SHP77 treated with DMSO at 0.1 percent for 48 hours (cell line): ENCODE measurements at regions not wholly inside any gene's neighbourhood (a gene's known extent, or its start where the extent isn't known, plus 50 kb on each side); places are given as distances from the start of the nearest gene placed in this dataset.
"Not testable (repeated sequence)": the region's sequence is repeated elsewhere in the genome, so short reads cannot be mapped to it uniquely, and the experiment has no call there.

Source experiments
- DNase-seq: peaks from one replicate; lab custom pipeline; 2025; lab: John Stamatoyannopoulos, UW

GRCh38 chr9:88596376-88596775 lies 61.4 kb downstream of the NXNL2 start:
- no peak for DNase-seq

GRCh38 chr9:88604836-88605511 lies 70.0 kb downstream of the NXNL2 start:
- DNase-seq = no peak

- no peak for DNase-seq
These were observed 70.8 kb downstream of the NXNL2 start for GRCh38 chr9:88605512-88606362.

GRCh38 chr9:88614359-88614758 lies 79.4 kb downstream of the NXNL2 start:
- no peak for DNase-seq

GRCh38 chr9:88623698-88624097 lies 88.7 kb downstream of the NXNL2 start:
- no peak for DNase-seq

- no peak for DNase-seq
These were observed 93.1 kb downstream of the NXNL2 start for GRCh38 chr9:88628114-88628513.

GRCh38 chr9:88628811-88629210 lies 93.8 kb downstream of the NXNL2 start:
- no peak for DNase-seq

GRCh38 chr9:88630574-88630973 lies 95.6 kb downstream of the NXNL2 start:
- not testable (repeated sequence) for DNase-seq

GRCh38 chr9:88635151-88635550 lies 100.2 kb downstream of the NXNL2 start:
- DNase-seq = no peak

GRCh38 chr9:88641456-88642240 lies 106.7 kb downstream of the NXNL2 start:
- DNase-seq = no peak

- no peak for DNase-seq
These were observed 107.4 kb downstream of the NXNL2 start for GRCh38 chr9:88642336-88642735.

GRCh38 chr9:88643931-88644330 lies 109.0 kb downstream of the NXNL2 start:
- no peak for DNase-seq

- DNase-seq = no peak
These were observed 110.3 kb downstream of the NXNL2 start for GRCh38 chr9:88645172-88645878.

- DNase-seq = no peak
These were observed 110.9 kb downstream of the NXNL2 start for GRCh38 chr9:88645879-88646199.

GRCh38 chr9:88646539-88647300 lies 111.7 kb downstream of the NXNL2 start:
- no peak for DNase-seq

GRCh38 chr9:88651682-88652633 lies 117.0 kb downstream of the NXNL2 start:
- DNase-seq = no peak

- no peak for DNase-seq
These were observed 117.9 kb downstream of the NXNL2 start for GRCh38 chr9:88652876-88653275.

GRCh38 chr9:88653406-88653805 lies 118.4 kb downstream of the NXNL2 start:
- no peak for DNase-seq

GRCh38 chr9:88653911-88654310 lies 118.9 kb downstream of the NXNL2 start:
- no peak for DNase-seq

- DNase-seq = no peak
These were observed 122.9 kb downstream of the NXNL2 start for GRCh38 chr9:88657893-88658292.
